SU-DHL-6 (cell line): ENCODE measurements at regions not wholly inside any gene's neighbourhood (a gene's known extent, or its start where the extent isn't known, plus 50 kb on each side); places are given as distances from the start of the nearest gene placed in this dataset.

ENCODE experiments used
- H2AFZ ChIP-seq: fragments of 200-600 bp; sonication (generic); 2 replicates; pipeline ENCODE4 v1.6.1; 2014; ENCODE audit warnings: low read depth, mild to moderate bottlenecking, moderate library complexity, mixed read lengths, antibody characterized with exemption, low read length; ENCODE audit not compliant: severe bottlenecking
- H3F3A ChIP-seq: fragments of 200-600 bp; shearing (Covaris generic); 2 replicates; pipeline ENCODE4 v1.6.0; 2016; ENCODE audit warnings: antibody characterized with exemption, mild to moderate bottlenecking; ENCODE audit not compliant: insufficient read depth
- H3K27ac ChIP-seq: fragments of 200-600 bp; sonication (generic); 2 replicates; pipeline ENCODE4 v1.5.1; 2016; ENCODE audit warnings: low read depth, mild to moderate bottlenecking, low read length, moderate library complexity, mixed read lengths
- H3K27me3 ChIP-seq: fragments of 200-600 bp; sonication (generic), shearing (Covaris generic); 2 replicates; pipeline ENCODE4 v1.6.0; 2014; ENCODE audit warnings: mild to moderate bottlenecking, low read length
- H3K36me3 ChIP-seq: fragments of 200-600 bp; sonication (generic); 2 replicates; pipeline ENCODE4 v1.6.1; 2014; ENCODE audit warnings: mild to moderate bottlenecking, low read length, mixed read lengths
- H3K4me2 ChIP-seq: fragments of 300-600, 200-600 bp; shearing (Covaris generic), sonication (generic); 2 replicates; pipeline ENCODE4 v1.6.0; 2014; ENCODE audit warnings: low read length, low read depth, mild to moderate bottlenecking; ENCODE audit not compliant: poor library complexity, severe bottlenecking
- H3K4me3 ChIP-seq: fragments of 200-600 bp; sonication (generic); 2 replicates; pipeline ENCODE4 v1.5.1; 2014; ENCODE audit warnings: antibody characterized with exemption, low read length, mild to moderate bottlenecking, mixed read lengths; ENCODE audit not compliant: insufficient read depth, poor library complexity, severe bottlenecking
- H3K79me2 ChIP-seq: fragments of 200-600 bp; sonication (generic); 2 replicates; pipeline ENCODE4 v1.6.1; 2014; ENCODE audit warnings: mild to moderate bottlenecking, low read length, moderate library complexity; ENCODE audit not compliant: insufficient read depth
- H3K9ac ChIP-seq: fragments of 200-600 bp; sonication (generic); 2 replicates; pipeline ENCODE4 v1.7.0; 2014; ENCODE audit warnings: mild to moderate bottlenecking, low read length
- H3K9me2 ChIP-seq: fragments of 200-600 bp; sonication (generic); replicated peaks from 2 replicates; pipeline ENCODE4 v1.6.1; 2014; ENCODE audit warnings: low read length; ENCODE audit not compliant: insufficient read depth
- H3K9me3 ChIP-seq: fragments of 200-600 bp; sonication (generic); 2 replicates; pipeline ENCODE4 v1.6.1; 2014; ENCODE audit warnings: low read length, mixed read lengths; ENCODE audit not compliant: insufficient read depth
- H4K20me1 ChIP-seq: fragments of 200-600 bp; sonication (generic); 2 replicates; pipeline ENCODE4 v1.6.1; 2014; ENCODE audit warnings: low read depth, mild to moderate bottlenecking, antibody characterized with exemption, low read length, moderate library complexity, mixed read lengths
- CTCF ChIP-seq: fragments of 200-600 bp; sonication (generic); IDR thresholded peaks from one replicate; pipeline ENCODE4 v1.5.1; 2017; ENCODE audit warnings: antibody characterized with exemption, mild to moderate bottlenecking, low read length, moderate library complexity; ENCODE audit not compliant: insufficient read depth, poor library complexity, severe bottlenecking
- EZH2phosphoT487 ChIP-seq: fragments of 200-600 bp; sonication (generic), shearing (Covaris generic); conservative IDR thresholded peaks from 2 replicates; pipeline ENCODE4 v1.6.1; 2018; ENCODE audit warnings: mild to moderate bottlenecking, antibody characterized with exemption, low read length, moderate library complexity, mixed read lengths

- TF ChIP-seq CTCF (no peak), EZH2phosphoT487 (no peak)
- H3K4me3 ChIP-seq, result no peak overlapping the region
- H3K79me2 ChIP-seq, result no peaks in the 10 kb centered on the region
- H3F3A ChIP-seq, result no peaks in the 10 kb centered on the region
- no peak overlapping the region for H3K27ac ChIP-seq
- no peaks in the 10 kb centered on the region for H4K20me1 ChIP-seq
- no peak overlapping the region for H2AFZ ChIP-seq
- H3K9me2 ChIP-seq, result no peaks in the 10 kb centered on the region
- no peaks in the 10 kb centered on the region for H3K36me3 ChIP-seq
- no peaks in the 10 kb centered on the region for H3K27me3 ChIP-seq
- H3K9me3 ChIP-seq, result no peaks in the 10 kb centered on the region
- H3K9ac ChIP-seq, result no peak overlapping the region
- H3K4me2 ChIP-seq, result no peak overlapping the region
These were observed 223.0 kb upstream of the EGLN3 start for GRCh38 chr14:34173916-34174315.

- Histone ChIP-seq H3K9me2 (no peaks in the 10 kb centered on the region), H3K4me2 (no peak overlapping the region), H2AFZ (no peak overlapping the region), H3K36me3 (no peaks in the 10 kb centered on the region), H3K9me3 (no peaks in the 10 kb centered on the region), H3K9ac (no peak overlapping the region), H3F3A (no peaks in the 10 kb centered on the region), H3K79me2 (no peaks in the 10 kb centered on the region), H4K20me1 (no peaks in the 10 kb centered on the region), H3K27me3 (no peaks in the 10 kb centered on the region), H3K27ac (no peak overlapping the region), H3K4me3 (no peak overlapping the region)
- TF ChIP-seq CTCF (no peak), EZH2phosphoT487 (no peak)
These were observed 221.9 kb upstream of the EGLN3 start for GRCh38 chr14:34172550-34173368.

DNA sequence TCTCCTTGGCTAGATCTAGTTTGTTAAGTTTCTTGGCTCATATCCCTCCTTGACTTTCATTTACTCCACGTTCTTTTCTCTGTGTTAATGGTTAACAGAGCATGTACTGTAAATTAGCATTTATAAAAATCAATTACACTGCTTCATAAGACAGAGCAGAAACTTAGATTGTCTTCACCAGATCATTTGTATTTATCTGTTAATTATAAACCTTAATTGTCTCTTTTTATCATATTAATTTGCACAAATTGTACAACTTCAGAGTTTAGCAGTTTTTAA is 221.2 kb upstream of the EGLN3 start:
- no peaks in the 10 kb centered on the region for H3K36me3 ChIP-seq
- TF ChIP-seq EZH2phosphoT487 (no peak), CTCF (no peak)
- no peaks in the 10 kb centered on the region for H3K9me3 ChIP-seq
- no peaks in the 10 kb centered on the region for H3K27me3 ChIP-seq
- H3K4me2 ChIP-seq, result no peak overlapping the region
- no peak overlapping the region for H3K4me3 ChIP-seq
- no peaks in the 10 kb centered on the region for H3F3A ChIP-seq
- H3K79me2 ChIP-seq, result no peaks in the 10 kb centered on the region
- H3K9ac ChIP-seq, result no peak overlapping the region
- H2AFZ ChIP-seq, result no peak overlapping the region
- H4K20me1 ChIP-seq, result no peaks in the 10 kb centered on the region
- no peaks in the 10 kb centered on the region for H3K9me2 ChIP-seq
- no peak overlapping the region for H3K27ac ChIP-seq
